Left lung (tissue), 4 donors: ENCODE measurements at regions not wholly inside any gene's neighbourhood (a gene's known extent, or its start where the extent isn't known, plus 50 kb on each side); places are given as distances from the start of the nearest gene placed in this dataset.

Experiments
- ATAC-seq: fragments of 200-7000 bp; cut with Tn5 transposase; one replicate; pipeline ENCODE4 v1.9.1; 2020; ENCODE audit warnings: moderate library complexity
- DNase-seq, 4 donors: peaks; one replicate each; pipeline ENCODE4 v3.0.0-alpha.2; 2013 to 2020
- H3K27ac ChIP-seq, 2 donors: fragments of 200-600 bp; sonication (generic) in 1 of 2; one replicate each; pipeline versions ENCODE4 v1.5.0 to v1.8.0; 2020 to 2021
- H3K27me3 ChIP-seq, 2 donors: fragments of 200-600 bp; sonication (generic) in 1 of 2; one replicate each; pipeline versions ENCODE4 v1.5.0 to v1.8.0; 2020 to 2021
- H3K36me3 ChIP-seq, 2 donors: fragments of 200-600 bp; sonication (generic) in 1 of 2; one replicate each; pipeline versions ENCODE4 v1.5.0 to v1.8.0; 2020 to 2021
- H3K4me1 ChIP-seq, 2 donors: fragments of 200-600 bp; one replicate each; pipeline ENCODE4 v1.8.0; 2021
- H3K4me3 ChIP-seq, 2 donors: fragments of 200-600 bp; sonication (generic) in 1 of 2; one replicate each; pipeline versions ENCODE4 v1.5.0 to v1.8.0; 2020 to 2021; ENCODE audit warnings: mild to moderate bottlenecking in 1 of 2
- H3K9me3 ChIP-seq, 2 donors: fragments of 200-600 bp; sonication (generic) in 1 of 2; one replicate each; pipeline versions ENCODE4 v1.5.0 to v1.8.0; 2020 to 2021
- intact Hi-C, 2 donors: fragments of 100-400 bp; cut with DNase I; formaldehyde crosslinking; loops; one replicate each; pipeline versions ENCODE4 v1.11.2 to v1.14.2; 2022
- TF ChIP-seq, protein P1 (sequence below), 2 donors: fragments of 200-600 bp; sonication (generic) in 1 of 2; IDR thresholded peaks; one replicate each; pipeline versions ENCODE4 v1.5.0 to v1.8.0; 2021; ENCODE audit warnings: antibody characterized with exemption in 2 of 2
- donor health status: DM: no; HTN: yes; CAD: no.
- donor health status: DM: no; HTN: no; CAD: no.

DNA sequence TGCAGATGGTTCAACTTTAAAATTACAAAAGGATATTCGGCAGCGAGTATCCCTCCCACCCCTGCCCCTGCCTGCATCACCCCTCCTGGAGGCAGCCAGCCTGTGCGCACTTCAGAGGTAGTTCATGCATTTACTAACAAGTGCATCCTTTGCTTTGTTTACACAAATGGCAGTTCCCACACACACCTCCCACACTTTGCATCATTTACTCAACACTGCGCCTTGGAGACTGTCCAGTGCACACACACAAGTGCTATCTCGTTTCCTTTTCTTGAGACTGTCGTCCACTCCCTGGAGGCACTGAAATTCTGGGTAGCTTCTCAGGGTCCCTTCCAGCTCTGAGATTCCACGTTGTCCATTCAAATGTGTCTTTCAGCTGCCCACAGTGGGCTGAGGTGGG, 53.1 kb upstream of the VSX1 start:
- Histone ChIP-seq H3K9me3 (no peaks in the 10 kb centered on the region), H3K4me3 (no peak overlapping the region), H3K4me1 (no peaks in the 10 kb centered on the region), H3K27ac (no peak overlapping the region), H3K27me3 (no peaks in the 10 kb centered on the region), H3K36me3 (no peaks in the 10 kb centered on the region)
- ATAC-seq (no peak), DNase-seq (no peak)
- TF ChIP-seq, protein P1, sequence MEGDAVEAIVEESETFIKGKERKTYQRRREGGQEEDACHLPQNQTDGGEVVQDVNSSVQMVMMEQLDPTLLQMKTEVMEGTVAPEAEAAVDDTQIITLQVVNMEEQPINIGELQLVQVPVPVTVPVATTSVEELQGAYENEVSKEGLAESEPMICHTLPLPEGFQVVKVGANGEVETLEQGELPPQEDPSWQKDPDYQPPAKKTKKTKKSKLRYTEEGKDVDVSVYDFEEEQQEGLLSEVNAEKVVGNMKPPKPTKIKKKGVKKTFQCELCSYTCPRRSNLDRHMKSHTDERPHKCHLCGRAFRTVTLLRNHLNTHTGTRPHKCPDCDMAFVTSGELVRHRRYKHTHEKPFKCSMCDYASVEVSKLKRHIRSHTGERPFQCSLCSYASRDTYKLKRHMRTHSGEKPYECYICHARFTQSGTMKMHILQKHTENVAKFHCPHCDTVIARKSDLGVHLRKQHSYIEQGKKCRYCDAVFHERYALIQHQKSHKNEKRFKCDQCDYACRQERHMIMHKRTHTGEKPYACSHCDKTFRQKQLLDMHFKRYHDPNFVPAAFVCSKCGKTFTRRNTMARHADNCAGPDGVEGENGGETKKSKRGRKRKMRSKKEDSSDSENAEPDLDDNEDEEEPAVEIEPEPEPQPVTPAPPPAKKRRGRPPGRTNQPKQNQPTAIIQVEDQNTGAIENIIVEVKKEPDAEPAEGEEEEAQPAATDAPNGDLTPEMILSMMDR (IDR thresholded peaks at IDR 0.05), result no peak
- intact Hi-C loops, result no loop called here

DNA sequence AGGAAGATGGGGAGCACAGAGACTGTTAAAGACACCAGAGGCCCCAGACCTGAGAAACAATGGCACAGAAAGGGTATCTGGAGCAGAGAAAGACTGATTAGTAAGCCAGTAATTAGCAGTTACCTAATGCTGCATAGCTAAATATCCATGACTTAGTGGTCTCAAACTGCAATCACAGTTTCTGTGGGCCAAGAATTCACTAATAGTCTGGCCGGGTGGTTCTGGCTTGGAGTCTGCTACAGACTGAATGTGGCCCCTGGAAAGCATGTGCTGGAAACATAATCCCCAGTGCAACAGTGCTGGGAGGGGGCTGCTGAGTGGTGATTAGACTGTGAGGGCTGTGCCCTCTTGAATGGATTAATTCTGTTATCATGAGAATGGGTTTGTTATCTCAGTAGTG, 54.1 kb upstream of the VSX1 start:
- Histone ChIP-seq H3K4me1 (no peaks in the 10 kb centered on the region), H3K9me3 (no peaks in the 10 kb centered on the region), H3K36me3 (no peaks in the 10 kb centered on the region), H3K27ac (no peak overlapping the region), H3K4me3 (no peak overlapping the region), H3K27me3 (peaks cover 0 to 3% of the 10 kb centered on the region in 2 donors)
- intact Hi-C loops, result no loop called here
- DNase-seq, result no peak
- peak; percentile 7 for ATAC-seq
- TF ChIP-seq, protein P1 (IDR thresholded peaks at IDR 0.05), result no peak

- peak in 2 of 4 donors; percentile 70 to 75 for DNase-seq
- Histone ChIP-seq H3K4me1 (no peaks in the 10 kb centered on the region), H3K4me3 (no peak overlapping the region), H3K36me3 (no peaks in the 10 kb centered on the region), H3K27ac (no peak overlapping the region), H3K9me3 (no peaks in the 10 kb centered on the region), H3K27me3 (peaks cover 0 to 11% of the 10 kb centered on the region in 2 donors)
- TF ChIP-seq, protein P1 (IDR thresholded peaks at IDR 0.05), result no peak
- ATAC-seq, result peak; percentile 81
- intact Hi-C loops, result no loop called here
Observed at GRCh38 chr20:25136643-25137559, 55.0 kb upstream of the VSX1 start.

- intact Hi-C loops, result no loop called here
- Histone ChIP-seq H3K36me3 (no peaks in the 10 kb centered on the region), H3K9me3 (no peaks in the 10 kb centered on the region), H3K4me1 (no peaks in the 10 kb centered on the region), H3K27me3 (peaks cover 0 to 13% of the 10 kb centered on the region in 2 donors), H3K4me3 (no peak overlapping the region), H3K27ac (no peak overlapping the region)
- TF ChIP-seq, protein P1 (IDR thresholded peaks at IDR 0.05), result no peak
- peak; percentile 66 for ATAC-seq
- no peak for DNase-seq
Observed at GRCh38 chr20:25139029-25139705, 56.3 kb upstream of the ENTPD6 start.

DNA sequence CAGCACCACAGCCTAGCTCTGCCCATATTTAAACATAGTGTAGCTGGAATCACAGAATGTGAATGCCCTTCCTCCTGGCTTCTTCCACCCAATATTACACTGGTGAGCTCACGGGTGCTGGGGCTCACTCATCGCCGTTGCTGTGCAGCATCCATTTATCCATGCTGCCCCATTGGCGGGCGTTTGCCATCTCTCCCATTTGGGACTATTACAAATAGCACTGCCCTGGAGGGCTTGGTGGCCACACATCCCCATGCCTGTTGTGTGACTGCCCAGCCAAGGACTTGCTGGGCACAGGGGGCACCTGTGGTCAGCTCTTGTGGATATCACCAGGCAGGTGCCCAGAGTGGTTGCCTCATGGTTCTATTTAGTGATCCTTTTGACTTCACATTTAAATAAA, 54.5 kb upstream of the ENTPD6 start:
- TF ChIP-seq, protein P1 (IDR thresholded peaks at IDR 0.05), result no peak
- DNase-seq (peak in 1 of 4 donors; percentile 50), ATAC-seq (no peak)
- intact Hi-C loops, result no loop called here
- H3K27me3 ChIP-seq, result peaks cover 0 to 18% of the 10 kb centered on the region in 2 donors
- H3K4me1 ChIP-seq, result no peaks in the 10 kb centered on the region
- no peak overlapping the region for H3K4me3 ChIP-seq
- H3K36me3 ChIP-seq, result no peaks in the 10 kb centered on the region
- no peak overlapping the region for H3K27ac ChIP-seq
- H3K9me3 ChIP-seq, result no peaks in the 10 kb centered on the region
